GM23248 (cell line): ENCODE measurements at regions not wholly inside any gene's neighbourhood (a gene's known extent, or its start where the extent isn't known, plus 50 kb on each side); places are given as distances from the start of the nearest gene placed in this dataset.

ENCODE experiments used
- DNase-seq: peaks from one replicate; pipeline ENCODE4 v3.0.0-alpha.2; 2015
- H2AFZ ChIP-seq: fragments of 200-600 bp; sonication (generic); 2 replicates; pipeline ENCODE4 v1.6.1; 2016; ENCODE audit warnings: antibody characterized with exemption
- H3F3A ChIP-seq: fragments of 200-600 bp; sonication (generic); 2 replicates; pipeline ENCODE4 v1.6.1; 2016; ENCODE audit warnings: mild to moderate bottlenecking, antibody characterized with exemption, mixed run types; ENCODE audit not compliant: insufficient read depth
- H3K27ac ChIP-seq: fragments of 200-600 bp; sonication (generic); 2 replicates; pipeline ENCODE4 v1.5.1; 2016; ENCODE audit warnings: mild to moderate bottlenecking
- H3K27me3 ChIP-seq: fragments of 200-600 bp; sonication (generic); replicated peaks from 2 replicates; pipeline ENCODE4 v1.6.1; 2016; ENCODE audit warnings: mild to moderate bottlenecking; ENCODE audit not compliant: insufficient read depth
- H3K36me3 ChIP-seq: fragments of 200-600 bp; sonication (generic); 2 replicates; pipeline ENCODE4 v1.6.1; 2016; ENCODE audit warnings: low read depth, mild to moderate bottlenecking
- H3K4me1 ChIP-seq: fragments of 200-600 bp; sonication (generic); 2 replicates; pipeline ENCODE4 v1.6.1; 2016; ENCODE audit warnings: mild to moderate bottlenecking; ENCODE audit not compliant: insufficient read depth
- H3K4me2 ChIP-seq: fragments of 200-600 bp; sonication (generic); one replicate; pipeline ENCODE4 v1.6.1; 2016; ENCODE audit warnings: mild to moderate bottlenecking; ENCODE audit not compliant: unreplicated experiment
- H3K4me3 ChIP-seq: fragments of 200-600 bp; sonication (generic); 2 replicates; pipeline ENCODE4 v1.5.1; 2016; ENCODE audit warnings: mild to moderate bottlenecking
- H3K79me2 ChIP-seq: fragments of 200-600 bp; sonication (generic); 2 replicates; pipeline ENCODE4 v1.6.1; 2016; ENCODE audit warnings: mild to moderate bottlenecking; ENCODE audit not compliant: insufficient read depth
- H3K9ac ChIP-seq: fragments of 200-600 bp; sonication (generic); 2 replicates; pipeline ENCODE4 v1.6.1; 2016; ENCODE audit warnings: mild to moderate bottlenecking
- H3K9me2 ChIP-seq: fragments of 200-600 bp; sonication (generic); 2 replicates; pipeline ENCODE4 v1.6.1; 2016; ENCODE audit warnings: mixed run types, mild to moderate bottlenecking, moderate library complexity; ENCODE audit not compliant: insufficient read depth
- H3K9me3 ChIP-seq: fragments of 200-600 bp; sonication (generic); one replicate; pipeline ENCODE4 v1.6.1; 2017; ENCODE audit warnings: low read depth
- H4K20me1 ChIP-seq: fragments of 200-600 bp; sonication (generic); 2 replicates; pipeline ENCODE4 v1.6.0; 2016; ENCODE audit not compliant: insufficient read depth
- EZH2 ChIP-seq: fragments of 200-600 bp; sonication (generic); IDR thresholded peaks from 2 replicates; pipeline ENCODE4 v1.6.1; 2018; ENCODE audit warnings: antibody characterized with exemption, mild to moderate bottlenecking; ENCODE audit not compliant: insufficient read depth, poor library complexity, severe bottlenecking
- EZH2phosphoT487 ChIP-seq: fragments of 200-600 bp; sonication (generic); IDR thresholded peaks from 2 replicates; pipeline ENCODE4 v1.6.1; 2018; ENCODE audit warnings: antibody characterized with exemption, moderate library complexity, mild to moderate bottlenecking, low read depth; ENCODE audit not compliant: insufficient read depth
- WGBS, 2 experiments: methylation state at CpG; one replicate each; pipeline ENCODE4 v1.1.6; 2015 to 2017; ENCODE audit warnings: low lambda C conversion rate in 2 of 2, low coverage in 1 of 2; ENCODE audit errors: missing lambda C conversion rate in 2 of 2; 5-methylcytosine and 5-hydroxymethylcytosine counted together
- in situ Hi-C: fragments of 300-500 bp; cut with MboI; formaldehyde crosslinking; loops from 2 replicates; pipeline ENCODE4 v1.15.0; 2020

DNA sequence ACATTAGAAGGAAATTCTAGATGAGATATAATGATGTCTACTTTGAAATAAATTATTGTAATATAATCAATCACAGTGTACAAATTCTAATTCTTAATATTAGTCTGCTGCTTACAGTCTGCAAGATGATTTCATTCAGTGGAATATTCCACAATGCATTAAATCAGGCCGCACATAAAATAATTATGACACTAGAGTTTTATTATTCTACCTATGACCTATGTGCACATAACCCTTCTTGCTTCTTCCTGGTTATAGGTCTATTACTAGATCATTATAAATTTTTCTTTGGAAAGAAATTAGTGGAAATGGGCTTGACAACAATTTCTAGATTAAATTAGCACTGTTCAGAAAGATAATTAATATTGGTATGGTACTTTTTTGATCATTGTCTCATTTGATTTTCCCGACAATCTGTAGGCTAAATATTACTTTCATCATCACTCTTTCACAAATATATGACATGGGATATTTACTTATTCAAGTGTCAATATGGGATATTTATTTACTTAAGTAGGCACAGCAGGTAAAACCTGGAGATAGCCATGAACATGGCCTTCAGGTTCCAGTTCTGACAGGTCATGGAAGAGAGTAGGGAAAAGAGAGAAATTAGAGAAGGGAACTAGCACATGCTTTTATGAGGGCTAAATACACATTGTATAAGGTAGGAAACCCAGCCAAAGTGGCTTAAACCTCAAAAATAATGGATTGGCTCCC lies 476.4 kb downstream of the TOX3 start:
- H3K27me3 ChIP-seq = no peaks in the 10 kb centered on the region; the same call in 1 of the 2 replicates
- 42 to 44% methylated on average over 2 of the region's 2 CpGs for WGBS, 2 experiments
- no peaks in the 10 kb centered on the region for H3K79me2 ChIP-seq
- no peak for TF ChIP-seq EZH2phosphoT487
- TF ChIP-seq EZH2 = no peak
- H3K36me3 ChIP-seq = no peaks in the 10 kb centered on the region
- no peak overlapping the region for H3K4me2 ChIP-seq
- H3K4me1 ChIP-seq = no peaks in the 10 kb centered on the region
- H3K4me3 ChIP-seq = no peak overlapping the region
- DNase-seq = no peak
- no peak overlapping the region for H3K9ac ChIP-seq
- H3K9me3 ChIP-seq = no peaks in the 10 kb centered on the region
- no peaks in the 10 kb centered on the region for H3F3A ChIP-seq
- H2AFZ ChIP-seq = no peak overlapping the region
- H4K20me1 ChIP-seq = no peaks in the 10 kb centered on the region
- H3K27ac ChIP-seq = no peak overlapping the region
- in situ Hi-C loops = no loop called here
- no peaks in the 10 kb centered on the region for H3K9me2 ChIP-seq

DNA sequence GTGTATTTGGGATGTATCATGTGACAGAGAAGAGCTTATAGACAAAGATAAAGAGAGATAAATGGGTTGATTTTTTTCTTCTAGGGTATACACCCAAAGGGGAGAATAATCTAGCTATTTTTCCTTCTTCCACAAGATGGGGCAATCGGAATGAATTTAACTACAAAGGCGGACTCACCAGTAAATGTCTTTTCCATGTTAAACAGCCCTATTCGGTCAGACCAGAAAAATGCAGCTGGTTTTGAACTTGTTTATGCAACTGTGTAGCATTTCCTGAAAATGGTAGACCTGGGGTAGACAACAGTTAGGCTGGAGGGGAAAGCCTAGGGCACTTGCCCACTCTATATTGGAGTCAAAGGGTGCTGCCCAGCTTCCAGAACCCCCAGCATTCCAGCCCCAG lies 477.1 kb downstream of the TOX3 start:
- Histone ChIP-seq H3F3A (no peaks in the 10 kb centered on the region), H3K27ac (no peak overlapping the region), H3K27me3 (no peaks in the 10 kb centered on the region; the same call in 1 of the 2 replicates), H4K20me1 (no peaks in the 10 kb centered on the region), H3K4me1 (no peaks in the 10 kb centered on the region), H3K4me2 (no peak overlapping the region), H3K9me2 (no peaks in the 10 kb centered on the region), H2AFZ (no peak overlapping the region), H3K9me3 (no peaks in the 10 kb centered on the region), H3K9ac (no peak overlapping the region), H3K36me3 (no peaks in the 10 kb centered on the region), H3K79me2 (no peaks in the 10 kb centered on the region), H3K4me3 (no peak overlapping the region)
- in situ Hi-C loops = no loop called here
- 9 to 12% methylated on average over 3 of the region's 3 CpGs for WGBS, 2 experiments
- DNase-seq = peak; percentile 43
- TF ChIP-seq EZH2 (no peak), EZH2phosphoT487 (no peak)

DNA sequence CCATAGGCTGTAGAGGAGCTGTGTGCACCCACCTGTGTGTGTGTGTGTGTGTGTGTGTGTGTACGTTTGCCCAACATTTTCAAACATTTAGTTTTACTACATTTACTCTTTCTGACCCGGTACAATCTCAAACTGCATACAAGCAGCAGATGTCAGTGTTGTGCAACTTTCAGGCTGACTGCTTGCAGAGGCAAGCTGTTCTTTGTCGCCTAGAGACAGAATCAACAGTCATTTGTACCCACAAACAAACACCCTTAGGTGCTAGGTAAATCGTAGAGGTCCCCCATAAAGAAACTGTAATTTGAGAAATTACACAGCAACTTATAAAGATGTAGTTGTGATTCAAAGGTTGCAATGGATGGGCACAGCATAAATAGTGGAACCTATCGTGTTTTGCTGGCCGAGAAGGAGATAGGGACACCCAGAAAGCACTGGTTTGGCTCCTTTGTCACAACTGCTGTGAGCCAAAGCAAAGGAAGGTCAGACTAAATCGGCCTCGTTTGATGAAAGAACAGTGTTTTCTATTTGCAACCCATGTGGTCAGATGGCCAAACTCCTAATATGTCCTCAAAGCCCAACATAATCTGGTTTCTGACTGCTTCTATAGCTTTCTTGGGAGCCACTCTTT lies 478.4 kb downstream of the TOX3 start:
- Histone ChIP-seq H3F3A (no peaks in the 10 kb centered on the region), H4K20me1 (no peaks in the 10 kb centered on the region), H3K4me1 (no peaks in the 10 kb centered on the region), H2AFZ (no peak overlapping the region), H3K36me3 (no peaks in the 10 kb centered on the region), H3K79me2 (no peaks in the 10 kb centered on the region), H3K27ac (no peak overlapping the region), H3K4me3 (no peak overlapping the region), H3K9me3 (no peaks in the 10 kb centered on the region), H3K4me2 (no peak overlapping the region), H3K27me3 (no peaks in the 10 kb centered on the region; the same call in 1 of the 2 replicates), H3K9me2 (no peaks in the 10 kb centered on the region), H3K9ac (no peak overlapping the region)
- peak; percentile 35 for DNase-seq
- in situ Hi-C loops = no loop called here
- TF ChIP-seq EZH2phosphoT487 = no peak
- no peak for TF ChIP-seq EZH2
- 2 to 4% methylated on average over 8 of the region's 8 CpGs for WGBS, 2 experiments

DNA sequence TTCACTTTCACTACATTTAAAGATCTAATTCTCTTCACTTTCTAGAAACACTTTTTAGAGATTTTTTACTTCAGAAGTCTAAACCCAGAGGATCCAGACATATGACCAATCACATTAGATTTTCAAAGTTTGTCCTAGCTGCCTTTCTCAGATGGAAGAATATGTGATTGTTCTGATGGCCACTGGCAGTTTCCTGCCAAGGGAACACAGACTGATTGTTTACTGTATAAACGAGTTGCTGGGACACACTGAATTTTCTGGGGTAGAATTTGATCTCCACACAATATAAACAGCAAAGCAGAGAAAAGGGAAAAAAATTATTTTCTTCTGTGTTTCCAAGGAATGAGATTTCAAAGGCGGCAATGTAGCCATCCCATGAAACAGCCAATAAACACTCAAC lies 480.0 kb downstream of the TOX3 start:
- no peaks in the 10 kb centered on the region for H3K36me3 ChIP-seq
- DNase-seq = no peak
- no peaks in the 10 kb centered on the region for H4K20me1 ChIP-seq
- H3K4me3 ChIP-seq = no peak overlapping the region
- no peaks in the 10 kb centered on the region for H3F3A ChIP-seq
- H3K9me2 ChIP-seq = no peaks in the 10 kb centered on the region
- H3K27me3 ChIP-seq = no peaks in the 10 kb centered on the region; the same call in 1 of the 2 replicates
- in situ Hi-C loops = no loop called here
- no peak overlapping the region for H3K9ac ChIP-seq
- TF ChIP-seq EZH2 = no peak
- no peaks in the 10 kb centered on the region for H3K9me3 ChIP-seq
- H3K79me2 ChIP-seq = no peaks in the 10 kb centered on the region
- no peak overlapping the region for H2AFZ ChIP-seq
- no peak overlapping the region for H3K4me2 ChIP-seq
- no peaks in the 10 kb centered on the region for H3K4me1 ChIP-seq
- 5 to 20% methylated on average over 2 of the region's 2 CpGs for WGBS, 2 experiments
- no peak overlapping the region for H3K27ac ChIP-seq
